Uterus (tissue), 3 donors: ENCODE measurements at regions not wholly inside any gene's neighbourhood (a gene's known extent, or its start where the extent isn't known, plus 50 kb on each side); places are given as distances from the start of the nearest gene placed in this dataset.

Experiments
- DNase-seq, 2 donors: peaks; one replicate each; pipeline ENCODE4 v3.0.0-alpha.2; 2019 to 2020
- H3K27ac ChIP-seq, 2 donors: fragments of 200-600 bp; sonication (generic); 1 replicate in 1 of 2; 2 replicates in 1 of 2; pipeline ENCODE4 v1.5.1; 2016 to 2018
- H3K27me3 ChIP-seq, 2 donors: fragments of 200-600 bp; sonication (generic); one replicate each; pipeline ENCODE4 v1.5.1; 2018 to 2019; ENCODE audit warnings: control low read depth in 1 of 2
- H3K36me3 ChIP-seq, 2 donors: fragments of 200-600 bp; sonication (generic); one replicate each; pipeline ENCODE4 v1.5.1; 2019; ENCODE audit warnings: control low read depth in 1 of 2
- H3K4me1 ChIP-seq, 2 donors: fragments of 200-600 bp; sonication (generic); one replicate each; pipeline ENCODE4 v1.5.1; 2018 to 2019; ENCODE audit warnings: control low read depth in 1 of 2
- H3K4me3 ChIP-seq, 2 donors: fragments of 200-600 bp; sonication (generic); 1 replicate in 1 of 2; 2 replicates in 1 of 2; pipeline ENCODE4 v1.5.1; 2018 to 2019; ENCODE audit warnings: mild to moderate bottlenecking in 1 of 2
- H3K9me3 ChIP-seq, 2 donors: fragments of 200-600 bp; sonication (generic); one replicate each; pipeline ENCODE4 v1.5.1; 2019; ENCODE audit warnings: control low read depth in 1 of 2
- CTCF ChIP-seq, 4 experiments: fragments of 200-600 bp in 2 of 4; fragments of 450-650 bp in 2 of 4; sonication (generic) in 2 of 4; IDR thresholded peaks; one replicate each; pipeline ENCODE4 v1.5.1; 2016 to 2019; ENCODE audit warnings: antibody characterized with exemption in 4 of 4, mild to moderate bottlenecking in 2 of 4, moderate library complexity in 1 of 4
- POLR2A ChIP-seq, 2 donors: fragments of 450-650 bp; IDR thresholded peaks; one replicate each; pipeline ENCODE4 v1.6.1; 2016; ENCODE audit warnings: antibody characterized with exemption in 2 of 2, mild to moderate bottlenecking in 1 of 2, moderate library complexity in 1 of 2
- intact Hi-C: fragments of 100-400 bp; cut with DNase I; formaldehyde crosslinking; loops from one replicate; pipeline ENCODE4 v1.15.1; 2023; ENCODE audit warnings: low total_unique reads
- donor health status: DM: yes; HTN: yes; CAD: no.

GRCh38 chr4:26024079-26024478 is 110.1 kb downstream of the SMIM20 start:
- Histone ChIP-seq H3K27ac (peak overlapping the region in 1 of 2 donors; percentile 1), H3K27me3 (no peaks in the 10 kb centered on the region), H3K4me3 (no peak overlapping the region), H3K9me3 (no peaks in the 10 kb centered on the region), H3K4me1 (peaks cover 0 to 16% of the 10 kb centered on the region in 2 donors), H3K36me3 (no peaks in the 10 kb centered on the region)
- DNase-seq = no peak
- intact Hi-C loops = no loop called here
- no peak for TF ChIP-seq CTCF (IDR thresholded peaks at IDR 0.05)
- TF ChIP-seq POLR2A (IDR thresholded peaks at IDR 0.05) = no peak

GRCh38 chr4:26028133-26028792 is 114.2 kb downstream of the SMIM20 start:
- H3K4me3 ChIP-seq = no peak overlapping the region
- DNase-seq = no peak
- no peak for TF ChIP-seq POLR2A (IDR thresholded peaks at IDR 0.05)
- TF ChIP-seq CTCF (IDR thresholded peaks at IDR 0.05) = no peak
- H3K9me3 ChIP-seq = no peaks in the 10 kb centered on the region
- H3K36me3 ChIP-seq = no peaks in the 10 kb centered on the region
- H3K4me1 ChIP-seq = peaks cover 0 to 5% of the 10 kb centered on the region in 2 donors
- intact Hi-C loops = no loop called here
- H3K27me3 ChIP-seq = no peaks in the 10 kb centered on the region
- peak overlapping the region; percentile 77 to 92 for H3K27ac ChIP-seq

DNA sequence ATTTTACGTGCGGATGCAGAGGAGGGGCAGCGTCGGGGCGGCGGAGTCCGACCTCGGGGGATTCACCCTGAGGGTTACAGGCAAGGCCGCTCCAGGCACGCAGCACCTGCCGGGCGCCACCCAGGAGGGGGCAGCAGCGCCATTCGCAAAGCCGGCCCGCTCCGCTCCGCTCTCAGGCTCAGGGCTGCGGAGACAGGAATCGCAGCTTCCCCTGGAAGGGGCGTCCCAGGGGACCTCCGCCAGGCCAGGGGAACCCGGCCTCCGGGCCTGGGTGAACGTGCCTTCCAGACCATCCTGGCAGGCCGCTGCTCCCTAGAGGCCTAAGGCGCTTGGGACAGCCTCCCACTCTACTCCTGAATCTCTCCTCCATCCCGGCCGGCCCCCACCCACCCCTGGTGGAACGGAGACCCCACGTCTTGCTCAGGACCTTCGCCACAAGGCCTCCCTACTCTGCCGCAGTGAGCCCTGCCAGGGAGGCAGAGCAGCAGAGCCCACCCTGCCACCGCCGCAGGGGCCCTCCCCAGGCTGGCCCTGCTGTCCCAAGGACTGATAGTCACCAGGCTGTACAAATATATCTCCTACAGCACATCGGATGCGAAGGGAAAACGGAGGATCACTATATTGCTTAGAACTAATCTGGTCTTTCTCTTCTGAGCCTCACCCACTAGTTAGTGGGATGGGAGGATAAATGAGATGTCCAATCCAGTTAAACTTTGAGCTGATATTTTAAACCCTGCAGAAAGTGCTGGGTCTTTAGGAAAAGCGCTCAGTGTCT is 115.0 kb downstream of the SMIM20 start:
- H3K9me3 ChIP-seq = no peaks in the 10 kb centered on the region
- no peak overlapping the region for H3K4me3 ChIP-seq
- no peaks in the 10 kb centered on the region for H3K36me3 ChIP-seq
- intact Hi-C loops = no loop called here
- H3K27me3 ChIP-seq = no peaks in the 10 kb centered on the region
- no peak for TF ChIP-seq POLR2A (IDR thresholded peaks at IDR 0.05)
- TF ChIP-seq CTCF (IDR thresholded peaks at IDR 0.05) = peak; percentile 79 to 97 (median 88)
- H3K27ac ChIP-seq = peak overlapping the region; percentile 77 to 92
- H3K4me1 ChIP-seq = peaks cover 0 to 5% of the 10 kb centered on the region in 2 donors
- DNase-seq = peak; percentile 73 to 81

DNA sequence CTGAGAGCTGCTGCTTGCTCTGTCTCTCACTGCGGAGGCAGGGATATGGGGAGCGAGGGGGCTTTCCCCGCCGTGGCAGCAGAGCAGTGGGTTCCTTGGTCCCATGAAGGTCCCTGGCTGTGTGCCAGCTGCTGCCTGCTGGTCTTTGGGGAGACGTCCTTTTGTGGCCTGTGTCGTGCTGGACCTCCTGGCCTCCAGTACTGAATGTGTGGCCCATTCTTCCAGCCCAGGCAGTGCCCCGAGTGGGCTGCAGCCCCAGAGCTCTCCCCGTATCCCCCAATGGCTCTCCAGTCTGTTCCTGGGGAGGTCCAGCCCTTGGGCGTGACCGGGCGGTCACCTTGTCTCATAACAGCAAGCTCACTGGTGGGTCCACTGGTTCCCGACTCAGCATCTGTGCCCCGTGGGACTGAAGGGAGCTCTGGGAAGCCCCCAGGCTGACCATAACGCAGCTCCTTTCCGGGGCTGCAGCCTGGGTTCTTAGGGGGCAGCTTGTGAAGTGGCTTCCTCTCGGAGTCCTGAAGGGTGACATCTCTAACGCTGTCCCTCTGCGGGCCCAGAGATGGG is 115.6 kb downstream of the SMIM20 start:
- peak overlapping the region; percentile 77 to 92 for H3K27ac ChIP-seq
- intact Hi-C loops = no loop called here
- no peak overlapping the region for H3K4me3 ChIP-seq
- H3K9me3 ChIP-seq = no peaks in the 10 kb centered on the region
- H3K36me3 ChIP-seq = no peaks in the 10 kb centered on the region
- TF ChIP-seq CTCF (IDR thresholded peaks at IDR 0.05) (no peak), POLR2A (IDR thresholded peaks at IDR 0.05) (no peak)
- no peaks in the 10 kb centered on the region for H3K27me3 ChIP-seq
- no peak for DNase-seq
- peaks cover 0 to 5% of the 10 kb centered on the region in 2 donors for H3K4me1 ChIP-seq

DNA sequence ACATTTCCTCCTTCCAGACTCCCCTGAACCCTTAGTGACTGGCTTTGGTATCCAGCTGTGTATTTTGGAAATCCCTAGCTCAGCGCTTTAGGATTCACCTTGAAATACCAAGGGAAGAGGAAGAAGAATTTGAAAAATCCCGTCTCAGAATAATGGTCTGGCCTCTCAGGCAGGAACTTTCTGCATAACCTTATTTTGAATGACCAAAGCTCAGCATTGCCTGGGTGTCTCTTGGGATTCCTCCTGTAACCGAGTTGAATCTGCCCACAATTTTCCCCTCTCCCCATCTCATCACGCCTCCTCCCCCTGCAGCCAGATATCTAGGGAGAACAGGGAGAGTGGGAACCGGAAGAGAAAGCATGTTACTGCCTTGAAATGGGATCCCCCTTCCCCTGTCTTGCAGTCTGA is 116.2 kb downstream of the SMIM20 start:
- H3K4me1 ChIP-seq = peaks cover 0 to 5% of the 10 kb centered on the region in 2 donors
- no peak for DNase-seq
- no peak for TF ChIP-seq POLR2A (IDR thresholded peaks at IDR 0.05)
- no peak for TF ChIP-seq CTCF (IDR thresholded peaks at IDR 0.05)
- intact Hi-C loops = no loop called here
- H3K36me3 ChIP-seq = no peaks in the 10 kb centered on the region
- H3K27ac ChIP-seq = peak overlapping the region; percentile 77 to 92
- H3K27me3 ChIP-seq = no peaks in the 10 kb centered on the region
- H3K9me3 ChIP-seq = no peaks in the 10 kb centered on the region
- H3K4me3 ChIP-seq = no peak overlapping the region
